Activated T-cell treated with anti-CD3 and anti-CD28 coated beads for 48 hours (primary cell): ENCODE measurements at regions not wholly inside any gene's neighbourhood (a gene's known extent, or its start where the extent isn't known, plus 50 kb on each side); places are given as distances from the start of the nearest gene placed in this dataset.

Source experiments
- DNase-seq: peaks from one replicate; pipeline ENCODE4 v3.0.0-alpha.2; 2020; ENCODE audit warnings: low read depth

GRCh38 chr21:16366207-16366606, 636.4 kb downstream of the USP25 start:
- no peak for DNase-seq

GRCh38 chr21:16367079-16367478, 637.3 kb downstream of the USP25 start:
- no peak for DNase-seq

GRCh38 chr21:16370186-16370585, 640.4 kb downstream of the USP25 start:
- no peak for DNase-seq

DNA sequence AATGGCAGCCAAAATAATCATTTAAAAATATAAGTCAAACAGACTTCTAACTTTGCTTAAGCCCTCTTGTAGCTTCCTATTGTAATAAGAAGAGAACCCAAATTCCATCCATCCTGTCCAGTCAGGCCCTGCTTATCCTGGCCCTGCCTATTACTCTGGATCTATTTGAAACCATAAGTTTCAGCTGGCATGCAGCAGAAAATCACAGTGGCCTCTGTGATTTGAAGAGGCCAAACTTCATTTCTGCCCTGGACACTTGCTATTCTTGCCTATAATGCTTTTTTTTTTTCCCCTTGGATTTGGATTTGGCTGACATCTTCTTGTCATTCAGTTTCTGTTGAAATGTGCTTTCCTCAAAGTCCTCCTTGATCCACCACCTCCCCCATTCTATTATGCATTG, 642.8 kb downstream of the USP25 start:
- DNase-seq: no peak

GRCh38 chr21:16376673-16377072, 646.9 kb downstream of the USP25 start:
- DNase-seq: no peak

DNA sequence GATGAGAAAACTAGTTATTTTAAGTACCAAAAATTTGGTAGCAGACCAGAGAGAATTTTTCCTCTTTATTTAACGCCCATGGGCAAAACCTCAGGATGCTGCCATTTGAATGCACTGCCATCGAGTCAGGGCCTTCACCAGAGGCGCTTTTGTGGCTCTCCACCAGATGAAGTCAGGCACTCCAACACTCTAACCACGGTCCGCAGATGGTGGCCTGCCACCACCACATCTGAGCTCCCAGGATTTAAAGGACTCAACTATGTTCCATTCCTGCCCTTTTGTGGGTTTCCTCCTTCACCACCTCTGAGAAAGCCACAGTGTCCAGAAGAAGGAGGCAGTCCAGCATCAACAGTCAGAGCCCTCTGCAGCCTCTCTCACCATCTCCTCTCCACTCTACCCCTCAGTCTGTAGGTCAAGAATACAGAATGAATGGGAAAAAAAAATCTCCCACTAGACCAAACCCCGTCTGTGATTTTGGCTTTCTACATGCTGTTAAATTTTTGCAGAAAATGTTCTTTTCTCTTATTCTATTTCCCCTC, 647.4 kb downstream of the USP25 start:
- no peak for DNase-seq

DNA sequence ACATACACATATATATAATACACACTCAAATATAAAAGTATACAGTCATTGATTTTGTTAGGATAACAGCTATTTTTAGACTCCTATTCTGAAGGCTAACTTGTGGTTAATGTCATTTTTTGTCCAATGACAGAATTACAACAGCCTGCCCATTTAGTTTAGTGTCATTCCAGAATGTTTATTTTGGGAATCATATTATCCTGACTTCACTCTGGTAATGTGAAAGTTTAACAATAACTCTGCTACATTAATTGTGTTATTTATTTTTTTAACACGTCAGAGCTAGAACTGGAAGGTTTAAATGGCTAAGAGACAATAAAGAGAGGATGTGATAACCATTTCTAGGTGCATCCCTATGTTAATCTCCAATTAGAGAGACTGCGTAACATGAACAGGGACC, 648.1 kb downstream of the USP25 start:
- DNase-seq: no peak

GRCh38 chr21:16378525-16378924, 648.7 kb downstream of the USP25 start:
- DNase-seq: no peak

DNA sequence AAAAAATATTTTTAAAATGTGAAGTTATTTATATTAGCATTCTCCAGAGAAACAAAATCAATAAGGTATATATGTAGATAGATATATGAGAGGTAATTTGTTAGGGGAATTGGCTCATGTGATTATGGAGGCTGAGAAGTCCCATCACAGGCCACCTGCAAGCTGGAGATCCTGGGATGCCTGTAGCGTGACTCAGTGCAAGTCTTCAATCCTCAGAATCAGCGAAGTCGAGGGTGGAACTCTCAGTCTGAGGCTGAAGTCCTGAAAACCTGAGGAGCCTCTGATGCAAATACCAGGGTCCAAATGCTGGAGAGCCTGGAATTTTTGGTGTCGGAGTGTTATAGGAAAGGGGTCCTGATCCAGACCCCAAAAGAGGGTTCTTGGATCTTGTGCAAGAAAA, 658.5 kb downstream of the USP25 start:
- DNase-seq: no peak

- no peak for DNase-seq
These were observed 659.3 kb downstream of the USP25 start for GRCh38 chr21:16388911-16389560.

GRCh38 chr21:16389643-16390042, 659.9 kb downstream of the USP25 start:
- DNase-seq: no peak

DNA sequence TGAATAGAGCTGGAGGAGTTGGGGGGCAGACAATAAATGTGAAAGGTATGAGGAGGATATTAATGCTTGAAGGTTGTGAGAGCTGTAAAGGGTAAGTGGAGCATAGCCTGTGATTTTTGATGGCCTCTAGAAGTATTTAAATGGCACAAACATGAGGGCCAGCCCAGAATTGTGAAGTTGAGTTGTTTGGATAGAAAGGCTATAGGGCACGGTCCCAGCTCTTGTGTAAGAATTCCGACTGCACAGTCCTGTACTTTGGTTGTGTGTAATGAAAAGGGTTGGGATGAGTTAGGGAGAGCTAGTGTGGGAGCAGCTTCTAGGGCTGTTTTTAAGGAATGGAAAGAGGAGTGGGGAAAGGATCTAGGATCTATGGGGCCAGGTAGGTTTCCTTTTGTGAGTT, 665.5 kb downstream of the USP25 start:
- DNase-seq: no peak

DNA sequence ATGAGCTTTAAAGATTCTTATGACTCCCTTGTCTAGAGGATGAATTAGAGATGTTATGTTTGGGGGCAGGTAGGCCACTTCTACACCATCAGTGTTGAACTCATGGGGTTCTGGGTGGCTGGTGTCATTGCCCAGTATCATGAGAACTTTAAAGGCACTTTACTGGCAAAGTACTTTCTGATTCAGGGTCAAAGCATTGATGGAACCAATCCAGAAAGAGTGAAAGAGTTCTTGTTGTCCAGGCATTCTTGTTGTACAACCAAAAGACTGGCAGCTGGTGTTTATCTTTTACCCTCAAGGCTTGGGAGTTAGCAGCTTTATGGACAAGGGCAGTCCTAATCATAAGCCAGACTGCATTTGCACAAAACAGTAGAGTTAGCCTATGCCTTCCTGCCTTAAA, 673.0 kb downstream of the USP25 start:
- no peak for DNase-seq

GRCh38 chr21:16404776-16405175, 675.0 kb downstream of the USP25 start:
- DNase-seq: no peak

DNA sequence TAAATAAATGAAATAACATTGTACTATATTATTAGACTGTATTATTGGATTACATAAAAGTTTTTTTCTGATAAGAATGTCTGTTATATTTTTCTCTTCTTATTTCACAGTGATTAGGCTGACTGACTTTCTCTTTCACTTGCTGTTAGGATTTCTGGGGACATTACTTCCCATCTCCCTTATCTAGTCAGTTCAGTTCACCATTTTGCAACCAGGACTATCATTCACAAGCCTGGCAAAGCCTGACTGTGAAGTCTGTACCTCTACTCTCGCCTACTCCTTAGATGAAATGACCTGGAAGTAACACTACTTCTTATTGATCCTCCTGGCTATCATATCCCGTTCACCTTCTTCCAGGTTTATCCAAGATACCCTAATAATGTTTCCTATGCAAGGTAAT, 676.6 kb downstream of the USP25 start:
- DNase-seq: no peak

GRCh38 chr21:16407403-16408240, 677.8 kb downstream of the USP25 start:
- no peak for DNase-seq

DNA sequence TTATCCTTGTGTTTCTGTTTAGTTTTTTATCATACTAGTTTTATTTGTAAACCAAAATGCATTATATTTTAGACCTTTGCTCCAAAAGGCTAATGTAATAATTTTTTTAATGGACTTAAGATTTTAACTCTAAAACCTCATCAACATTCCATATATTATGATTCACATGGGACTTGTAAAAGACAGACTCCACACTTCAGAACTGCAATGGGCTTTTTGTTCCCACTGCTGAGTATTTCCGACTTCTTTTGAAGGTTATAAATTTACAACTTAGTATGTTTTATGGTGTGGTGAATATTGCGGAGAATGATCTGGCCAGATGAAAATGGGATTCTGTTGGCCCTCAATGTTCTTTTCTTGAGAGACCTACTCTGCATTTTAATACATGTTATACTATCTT, 678.5 kb downstream of the USP25 start:
- DNase-seq: no peak

GRCh38 chr21:16409352-16409751, 679.6 kb downstream of the USP25 start:
- DNase-seq: no peak

GRCh38 chr21:16418226-16418625, 688.4 kb downstream of the USP25 start:
- DNase-seq: no peak

DNA sequence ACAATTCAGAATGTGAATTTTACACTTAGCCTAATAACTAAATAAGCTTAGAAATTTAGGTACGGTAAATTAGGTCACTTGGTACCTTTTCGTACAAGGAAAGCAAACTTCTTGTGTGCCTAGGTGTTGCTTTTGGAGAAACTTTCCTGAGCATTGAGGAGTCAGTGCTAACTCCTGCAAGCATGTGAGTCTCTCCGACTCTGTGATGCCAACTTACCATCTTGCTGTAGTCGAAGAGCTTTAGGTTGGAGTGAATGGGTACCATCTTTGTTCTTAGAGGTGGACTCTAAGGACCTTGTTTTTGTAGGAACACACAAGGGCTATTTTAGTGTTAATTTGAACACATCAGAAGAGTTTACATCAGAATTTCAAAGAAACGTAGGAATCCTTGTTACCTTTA, 688.9 kb downstream of the USP25 start:
- no peak for DNase-seq

GRCh38 chr21:16419188-16419921, 689.6 kb downstream of the USP25 start:
- no peak for DNase-seq

DNA sequence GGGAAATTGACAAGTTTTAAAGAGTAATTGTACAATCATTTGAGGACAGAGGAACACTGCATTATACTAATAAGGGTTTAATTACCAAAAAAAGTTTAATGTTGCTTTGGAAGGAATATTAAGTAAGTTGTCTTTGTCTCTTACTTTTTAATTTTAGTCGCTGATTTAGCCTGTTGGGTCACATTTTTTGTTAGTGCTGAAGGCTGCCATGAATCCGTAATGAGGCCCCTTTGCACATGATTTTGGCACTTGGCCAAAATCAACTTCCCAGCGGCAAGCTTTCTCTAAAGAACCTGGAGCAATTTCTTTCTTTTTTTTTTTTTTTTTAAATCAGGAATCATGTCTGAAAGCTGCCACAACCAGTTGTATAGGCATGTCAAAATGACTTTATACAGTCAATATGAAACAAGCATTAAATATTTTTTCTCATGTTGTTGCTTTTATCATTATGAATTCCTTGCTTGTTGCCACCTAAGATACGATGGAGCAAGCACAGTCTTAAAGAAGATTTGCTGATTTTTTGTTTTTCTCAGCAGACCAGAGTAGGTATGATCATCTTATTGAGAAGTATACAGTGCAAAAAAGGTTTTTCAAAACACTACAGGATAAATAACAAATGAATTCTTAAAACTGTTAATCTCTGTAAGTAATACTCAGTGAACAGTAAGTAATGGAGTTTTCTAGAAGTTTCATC, 690.4 kb downstream of the USP25 start:
- DNase-seq: no peak
